WTC11 (cell line): ENCODE measurements at regions not wholly inside any gene's neighbourhood (a gene's known extent, or its start where the extent isn't known, plus 50 kb on each side); places are given as distances from the start of the nearest gene placed in this dataset.

Experiments
- ATAC-seq: fragments of 200-7000 bp; cut with Tn5 transposase; 2 replicates; pipeline ENCODE4 v1.10.0; 2021; ENCODE audit warnings: mild to moderate bottlenecking, moderate library complexity
- CTCF ChIA-PET: fragments of 300-600 bp; sonication (Branson Sonifier 250); formaldehyde crosslinking; loops from one replicate; lab custom pipeline; 2021; ENCODE audit warnings: antibody characterized with exemption; lab: Charles Lee
- POLR2A ChIA-PET: fragments of 350-600 bp; sonication (Branson Sonifier 250); formaldehyde crosslinking; loops from one replicate; lab custom pipeline; 2021; ENCODE audit warnings: antibody characterized with exemption; lab: Charles Lee
- DNase-seq: peaks from one replicate; pipeline ENCODE4 v3.0.0; 2021; ENCODE audit warnings: low spot score
- H3K27ac Mint-ChIP-seq: 2 replicates; pipeline ENCODE4 v1.8.0; 2021; ENCODE audit warnings: mixed read lengths
- H3K27me3 Mint-ChIP-seq: 2 replicates; pipeline ENCODE4 v1.8.0; 2021; ENCODE audit warnings: low read depth, mild to moderate bottlenecking, moderate library complexity, mixed read lengths
- H3K36me3 Mint-ChIP-seq: 2 replicates; pipeline ENCODE4 v1.8.0; 2021; ENCODE audit warnings: mixed read lengths
- H3K4me1 Mint-ChIP-seq: 2 replicates; pipeline ENCODE4 v1.8.0; 2022; ENCODE audit warnings: mixed read lengths
- H3K4me3 Mint-ChIP-seq: 2 replicates; pipeline ENCODE4 v1.8.0; 2021; ENCODE audit warnings: mild to moderate bottlenecking, moderate library complexity, mixed read lengths
- H3K9me3 Mint-ChIP-seq: 2 replicates; pipeline ENCODE4 v1.8.0; 2021; ENCODE audit warnings: mixed read lengths
- CDX4 ChIP-seq: fragments of 250-450 bp; sonication (Bioruptor Pico); IDR thresholded peaks from 2 replicates; pipeline ENCODE4 v1.9.0; 2021; ENCODE audit warnings: moderate library complexity, mild to moderate bottlenecking, inconsistent platforms, borderline replicate concordance
- E2F5 ChIP-seq: sonication (generic); formaldehyde crosslinking; IDR thresholded peaks from 2 replicates; pipeline ENCODE4 v1.8.1; 2022; ENCODE audit warnings: mild to moderate bottlenecking, moderate library complexity, missing genetic modification reagents
- ELF4 ChIP-seq: sonication (generic); formaldehyde crosslinking; IDR thresholded peaks from 2 replicates; pipeline ENCODE4 v1.8.1; 2022; ENCODE audit warnings: low read depth, mild to moderate bottlenecking, moderate library complexity, missing genetic modification reagents
- ETV6 ChIP-seq: sonication (generic); formaldehyde crosslinking; IDR thresholded peaks from 2 replicates; pipeline ENCODE4 v1.8.1; 2022; ENCODE audit warnings: mild to moderate bottlenecking, missing genetic modification reagents
- FOXP1 ChIP-seq: sonication (generic); formaldehyde crosslinking; IDR thresholded peaks from 2 replicates; pipeline ENCODE4 v1.8.0; 2022; ENCODE audit warnings: missing genetic modification reagents, mild to moderate bottlenecking, moderate library complexity, borderline replicate concordance
- FOXP4 ChIP-seq: sonication (generic); formaldehyde crosslinking; IDR thresholded peaks from 2 replicates; pipeline ENCODE4 v1.8.0; 2022; ENCODE audit warnings: mild to moderate bottlenecking, missing genetic modification reagents
- HMGA2 ChIP-seq: fragments of 250-450 bp; sonication (Bioruptor Pico); IDR thresholded peaks from 2 replicates; pipeline ENCODE4 v1.4.0; 2021; ENCODE audit warnings: mild to moderate bottlenecking, moderate library complexity
- IRF1 ChIP-seq: sonication (generic); formaldehyde crosslinking; IDR thresholded peaks from 2 replicates; pipeline ENCODE4 v1.8.0; 2023; ENCODE audit warnings: missing genetic modification reagents
- MYBL2 ChIP-seq: sonication (generic); formaldehyde crosslinking; IDR thresholded peaks from 2 replicates; pipeline ENCODE4 v1.8.1; 2023; ENCODE audit warnings: mild to moderate bottlenecking, moderate library complexity, missing genetic modification reagents
- NFATC4 ChIP-seq: fragments of 250-450 bp; sonication (Bioruptor Pico); IDR thresholded peaks from 2 replicates; pipeline ENCODE4 v1.9.0; 2021; ENCODE audit warnings: mild to moderate bottlenecking
- NFYB ChIP-seq: sonication (generic); formaldehyde crosslinking; conservative IDR thresholded peaks from 2 replicates; pipeline ENCODE4 v1.8.0; 2022; ENCODE audit warnings: low read depth, missing genetic modification reagents
- OVOL2 ChIP-seq: fragments of 250-450 bp; sonication (Bioruptor Pico); IDR thresholded peaks from 2 replicates; pipeline ENCODE4 v1.9.0; 2021; ENCODE audit warnings: mild to moderate bottlenecking, borderline replicate concordance
- SMAD3 ChIP-seq: sonication (generic); formaldehyde crosslinking; IDR thresholded peaks from 2 replicates; pipeline ENCODE4 v1.8.0; 2022; ENCODE audit warnings: missing genetic modification reagents, mild to moderate bottlenecking, borderline replicate concordance
- TEAD4 ChIP-seq: sonication (generic); formaldehyde crosslinking; IDR thresholded peaks from 2 replicates; pipeline ENCODE4 v1.8.0; 2022; ENCODE audit warnings: mild to moderate bottlenecking, missing genetic modification reagents
- TP53 ChIP-seq: sonication (generic); formaldehyde crosslinking; IDR thresholded peaks from 2 replicates; pipeline ENCODE4 v1.8.1; 2023; ENCODE audit warnings: mild to moderate bottlenecking, missing genetic modification reagents
- ZNF121 ChIP-seq: sonication (generic); formaldehyde crosslinking; IDR thresholded peaks from 2 replicates; pipeline ENCODE4 v1.8.0; 2023; ENCODE audit warnings: missing genetic modification reagents
- ZNF317 ChIP-seq: sonication (generic); formaldehyde crosslinking; IDR thresholded peaks from 2 replicates; pipeline ENCODE4 v1.8.1; 2023; ENCODE audit warnings: low read depth, mild to moderate bottlenecking, moderate library complexity, missing genetic modification reagents, borderline replicate concordance
- ZNF423 ChIP-seq: fragments of 250-450 bp; sonication (Bioruptor Pico); IDR thresholded peaks from 2 replicates; pipeline ENCODE4 v2.1.2; 2022; ENCODE audit warnings: mild to moderate bottlenecking, moderate library complexity
- ZNF512 ChIP-seq: sonication (generic); formaldehyde crosslinking; IDR thresholded peaks from 2 replicates; pipeline ENCODE4 v1.8.1; 2022; ENCODE audit warnings: missing genetic modification reagents, borderline replicate concordance
- TF ChIP-seq, protein P1 (sequence below): sonication (generic); formaldehyde crosslinking; IDR thresholded peaks from 2 replicates; pipeline ENCODE4 v1.8.0; 2022; ENCODE audit warnings: mild to moderate bottlenecking, missing genetic modification reagents
- TF ChIP-seq, protein P2 (sequence below): sonication (generic); formaldehyde crosslinking; IDR thresholded peaks from 2 replicates; pipeline ENCODE4 v1.8.1; 2023; ENCODE audit warnings: mild to moderate bottlenecking, missing genetic modification reagents, moderate library complexity

- TF ChIP-seq NFYB (CRISPR knock-in tag) (no peak), ZNF512 (CRISPR knock-in tag) (no peak), CDX4 (no peak), MYBL2 (CRISPR knock-in tag) (no peak), SMAD3 (CRISPR knock-in tag) (no peak), FOXP1 (CRISPR knock-in tag) (no peak)
Measured at GRCh38 chr2:12087671-12088380, 341.4 kb downstream of the LPIN1 start (continued).

DNA sequence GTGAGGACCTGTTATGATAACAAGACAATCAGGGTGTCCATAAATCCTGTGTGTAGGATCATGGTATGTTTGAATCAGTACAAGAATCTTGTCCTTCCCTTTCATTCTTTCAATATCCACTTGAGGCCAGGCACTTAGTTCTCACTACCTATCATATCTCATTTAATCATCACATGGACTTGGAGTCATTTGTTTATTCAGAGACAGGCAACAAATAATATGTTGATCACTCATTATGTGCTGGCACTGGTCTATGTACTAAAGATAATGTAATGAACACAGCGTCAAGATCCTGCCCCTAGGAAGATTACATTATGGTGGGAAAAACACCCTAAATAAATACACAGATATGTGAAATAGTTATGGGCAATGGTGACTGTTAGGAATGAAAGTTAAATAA is 342.6 kb downstream of the LPIN1 start:
- no peak for TF ChIP-seq ELF4 (CRISPR knock-in tag)
- TF ChIP-seq, protein P1, sequence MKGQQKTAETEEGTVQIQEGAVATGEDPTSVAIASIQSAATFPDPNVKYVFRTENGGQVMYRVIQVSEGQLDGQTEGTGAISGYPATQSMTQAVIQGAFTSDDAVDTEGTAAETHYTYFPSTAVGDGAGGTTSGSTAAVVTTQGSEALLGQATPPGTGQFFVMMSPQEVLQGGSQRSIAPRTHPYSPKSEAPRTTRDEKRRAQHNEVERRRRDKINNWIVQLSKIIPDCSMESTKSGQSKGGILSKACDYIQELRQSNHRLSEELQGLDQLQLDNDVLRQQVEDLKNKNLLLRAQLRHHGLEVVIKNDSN (CRISPR knock-in tag) = no peak
- Mint-ChIP-seq H3K4me3 (no peak overlapping the region), H3K4me1 (peaks cover 29% of the 10 kb centered on the region), H3K27me3 (no peaks in the 10 kb centered on the region), H3K9me3 (peaks cover 16% of the 10 kb centered on the region), H3K27ac (no peak overlapping the region), H3K36me3 (peaks cover 8% of the 10 kb centered on the region; the same call in 1 of the 2 replicates)
- no peak for DNase-seq
- ChIA-PET CTCF (no interaction called here), POLR2A (no interaction called here)
- no peak for ATAC-seq

DNA sequence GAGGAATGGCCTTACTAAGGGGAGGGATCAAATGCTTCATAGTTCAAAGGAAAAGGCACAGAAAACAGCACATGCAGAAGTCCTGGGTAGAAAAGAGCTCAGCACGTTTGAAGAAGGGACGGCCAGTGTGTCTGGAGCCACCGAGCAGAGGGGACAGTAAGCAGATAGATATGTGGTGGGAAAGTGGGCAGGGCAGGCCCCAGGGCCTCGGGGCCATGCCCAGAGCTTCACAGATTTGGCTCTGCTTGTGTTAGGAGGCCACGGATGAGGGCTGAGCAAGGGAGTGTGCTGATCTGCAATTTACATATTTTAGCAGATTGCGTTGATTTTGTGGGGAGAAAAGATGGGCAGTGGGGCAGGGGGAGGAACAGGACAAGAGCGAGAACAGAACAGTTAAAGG is 343.1 kb downstream of the LPIN1 start:
- no peak overlapping the region for H3K27ac Mint-ChIP-seq
- H3K4me3 Mint-ChIP-seq = no peak overlapping the region
- peaks cover 8% of the 10 kb centered on the region; the same call in 1 of the 2 replicates for H3K36me3 Mint-ChIP-seq
- CTCF ChIA-PET = no interaction called here
- POLR2A ChIA-PET = no interaction called here
- H3K27me3 Mint-ChIP-seq = no peaks in the 10 kb centered on the region
- DNase-seq (no peak), ATAC-seq (no peak)
- H3K4me1 Mint-ChIP-seq = peaks cover 29% of the 10 kb centered on the region
- TF ChIP-seq ZNF121 = no peak
- TF ChIP-seq, protein P2, sequence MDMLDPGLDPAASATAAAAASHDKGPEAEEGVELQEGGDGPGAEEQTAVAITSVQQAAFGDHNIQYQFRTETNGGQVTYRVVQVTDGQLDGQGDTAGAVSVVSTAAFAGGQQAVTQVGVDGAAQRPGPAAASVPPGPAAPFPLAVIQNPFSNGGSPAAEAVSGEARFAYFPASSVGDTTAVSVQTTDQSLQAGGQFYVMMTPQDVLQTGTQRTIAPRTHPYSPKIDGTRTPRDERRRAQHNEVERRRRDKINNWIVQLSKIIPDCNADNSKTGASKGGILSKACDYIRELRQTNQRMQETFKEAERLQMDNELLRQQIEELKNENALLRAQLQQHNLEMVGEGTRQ = no peak
- no peak for TF ChIP-seq FOXP1 (CRISPR knock-in tag)
- TF ChIP-seq TEAD4 = no peak
- no peak for TF ChIP-seq E2F5 (CRISPR knock-in tag)
- no peak for TF ChIP-seq HMGA2 (CRISPR knock-in tag)
- TF ChIP-seq ZNF423 = no peak
- no peak for TF ChIP-seq FOXP4 (CRISPR knock-in tag)
- no peak for TF ChIP-seq TP53 (CRISPR knock-in tag)
- no peak for TF ChIP-seq OVOL2 (CRISPR knock-in tag)
- no peak for TF ChIP-seq ZNF317 (CRISPR knock-in tag)
- no peak for TF ChIP-seq NFATC4 (CRISPR knock-in tag)
- no peak for TF ChIP-seq IRF1 (CRISPR knock-in tag)
- no peak for TF ChIP-seq ETV6 (CRISPR knock-in tag)
- TF ChIP-seq CDX4 = no peak
- peaks cover 16% of the 10 kb centered on the region for H3K9me3 Mint-ChIP-seq
